Posterior cingulate gyrus (tissue), 11 donors: ENCODE measurements at regions not wholly inside any gene's neighbourhood (a gene's known extent, or its start where the extent isn't known, plus 50 kb on each side); places are given as distances from the start of the nearest gene placed in this dataset.
A peak's percentile ranks its signal among the peaks of the same experiment; 100 is the strongest.
"Not testable (repeated sequence)": the region's sequence is repeated elsewhere in the genome, so short reads cannot be mapped to it uniquely, and the experiment has no call there.

Experiments
- DNase-seq, 10 donors: peaks; one replicate each; pipeline versions ENCODE4 v3.0.0 to v3.0.0-alpha.2; 2020 to 2021; ENCODE audit warnings: mixed read lengths in 3 of 10
- intact Hi-C: fragments of 100-400 bp; cut with DNase I; formaldehyde crosslinking; loops from one replicate; pipeline ENCODE4 v1.15.1; 2023

GRCh38 chr5:127210042-127210441 lies 80.6 kb upstream of the MEGF10 start:
- DNase-seq = no peak
- intact Hi-C loops = no loop called here

GRCh38 chr5:127213231-127213630 lies 77.4 kb upstream of the MEGF10 start:
- no peak for DNase-seq

GRCh38 chr5:127216143-127216542 lies 74.5 kb upstream of the MEGF10 start:
- DNase-seq = peak in 1 of 10 donors; percentile 38
- intact Hi-C loops = no loop called here

More at GRCh38 chr5:127213231-127213630, 77.4 kb upstream of the MEGF10 start:
- intact Hi-C loops = no loop called here

- no peak for DNase-seq
- intact Hi-C loops = no loop called here
Measured at GRCh38 chr5:127216898-127217675, 73.5 kb upstream of the MEGF10 start.

GRCh38 chr5:127221936-127222335 lies 68.7 kb upstream of the MEGF10 start:
- intact Hi-C loops, DNase-seq: not testable (repeated sequence)

- intact Hi-C loops, DNase-seq: not testable (repeated sequence)
Measured at GRCh38 chr5:127222571-127223156, 67.9 kb upstream of the MEGF10 start.

- intact Hi-C loops = no loop called here
- no peak for DNase-seq
Measured at GRCh38 chr5:127223256-127223974, 67.2 kb upstream of the MEGF10 start.

GRCh38 chr5:127227881-127228280 lies 62.7 kb upstream of the MEGF10 start:
- intact Hi-C loops = no loop called here
- no peak for DNase-seq

- peak in 2 of 10 donors; percentile 33 to 75 for DNase-seq
- intact Hi-C loops = no loop called here
Measured at GRCh38 chr5:127228540-127229184, 61.9 kb upstream of the MEGF10 start.

- intact Hi-C loops = no loop called here
- peak; percentile 40 to 93 (median 62) for DNase-seq
Measured at GRCh38 chr5:127229185-127229889, 61.3 kb upstream of the MEGF10 start.

GRCh38 chr5:127231118-127231517 lies 59.5 kb upstream of the MEGF10 start:
- DNase-seq = no peak
- intact Hi-C loops = no loop called here

GRCh38 chr5:127233590-127233989 lies 57.0 kb upstream of the MEGF10 start:
- DNase-seq = no peak
- intact Hi-C loops = no loop called here

GRCh38 chr5:127235136-127235535 lies 55.5 kb upstream of the MEGF10 start:
- intact Hi-C loops = no loop called here
- DNase-seq = no peak

GRCh38 chr5:127236254-127236653 lies 54.3 kb upstream of the MEGF10 start:
- no peak for DNase-seq
- intact Hi-C loops = no loop called here
